ENCODE measurements at regions not wholly inside any gene's neighbourhood (a gene's known extent, or its start where the extent isn't known, plus 50 kb on each side); places are given as distances from the start of the nearest gene placed in this dataset.

DNA sequence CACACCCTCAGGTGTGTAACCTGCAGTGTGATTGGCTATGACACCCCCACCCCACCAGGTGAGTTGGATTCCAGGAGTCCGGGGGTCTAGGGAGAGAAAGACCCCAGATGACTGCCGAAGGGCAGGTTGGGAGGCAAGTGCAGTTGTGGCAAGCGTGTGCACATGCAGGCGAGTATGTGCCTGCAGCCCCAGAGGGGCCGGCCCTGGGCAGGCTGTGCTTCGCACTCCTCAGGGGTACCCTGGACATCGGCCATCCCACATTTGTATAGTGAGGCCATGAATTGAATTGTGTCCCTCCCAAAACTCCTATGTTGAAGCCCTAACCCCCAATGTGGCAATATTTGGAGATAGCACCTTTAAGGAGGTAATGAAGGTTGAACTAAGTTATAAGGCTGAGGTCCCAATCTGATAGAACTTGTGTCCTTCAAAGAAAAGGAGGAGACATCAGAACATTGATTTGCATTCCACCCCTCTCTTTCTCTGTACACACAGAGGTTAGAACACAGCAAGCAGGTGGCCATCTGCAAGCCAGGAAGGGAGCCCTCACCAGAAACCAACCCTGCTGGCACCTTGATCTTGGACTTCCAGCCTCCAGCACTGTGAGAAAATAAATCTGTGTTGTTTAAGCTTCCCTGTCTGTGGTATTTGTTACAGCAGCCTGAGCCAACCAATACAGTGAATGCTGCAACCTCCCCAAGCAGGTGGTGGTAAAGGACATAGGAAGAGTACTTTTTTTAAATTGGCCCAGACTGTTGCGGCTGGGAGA lies 241.8 kb downstream of the TFCP2L1 start:
- H3K27ac ChIP-seq = no peak overlapping the region
- H3K4me3 ChIP-seq = no peak overlapping the region

DNA sequence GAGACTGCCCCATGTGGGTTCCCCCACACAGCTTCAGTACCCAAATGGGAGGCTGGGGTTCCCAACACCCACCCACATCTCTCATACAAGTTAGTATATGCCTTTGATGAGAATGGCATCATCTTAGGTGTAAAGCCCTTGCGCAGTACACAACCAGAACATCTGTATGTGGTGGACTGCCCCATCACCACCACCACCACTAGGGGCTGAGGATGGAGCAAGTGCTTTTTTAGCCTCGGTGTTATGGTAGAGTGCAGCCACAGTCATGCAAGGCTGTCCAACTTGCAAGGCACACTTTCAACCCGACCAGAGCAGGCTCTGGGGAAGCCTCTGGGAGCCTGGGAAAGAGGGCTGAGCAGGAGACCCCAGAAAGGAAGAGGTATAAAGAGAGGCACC lies 241.2 kb downstream of the TFCP2L1 start:
- Histone ChIP-seq H3K4me3 (no peak overlapping the region), H3K27ac (no peak overlapping the region)

DNA sequence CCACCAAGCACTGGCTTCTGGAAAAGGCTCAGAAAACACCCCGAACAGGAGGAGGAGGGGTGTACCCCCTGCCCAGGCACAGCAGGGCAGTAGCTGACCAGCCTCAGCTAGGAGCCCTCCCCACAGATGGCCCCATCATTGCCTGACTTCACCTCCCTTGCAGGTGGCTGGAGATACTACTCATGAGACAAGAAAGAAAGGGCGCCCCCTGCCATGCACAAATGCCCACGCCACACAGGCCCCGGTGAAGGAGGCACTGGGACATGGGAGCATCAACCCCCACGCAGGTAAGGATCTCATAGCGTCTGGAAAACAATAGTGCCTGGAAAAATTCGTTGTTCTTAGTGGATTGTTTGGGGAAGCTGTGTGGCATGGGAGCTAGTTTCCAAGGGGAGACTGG lies 240.6 kb downstream of the TFCP2L1 start:
- Histone ChIP-seq H3K4me3 (no peak overlapping the region), H3K27ac (no peak overlapping the region)

DNA sequence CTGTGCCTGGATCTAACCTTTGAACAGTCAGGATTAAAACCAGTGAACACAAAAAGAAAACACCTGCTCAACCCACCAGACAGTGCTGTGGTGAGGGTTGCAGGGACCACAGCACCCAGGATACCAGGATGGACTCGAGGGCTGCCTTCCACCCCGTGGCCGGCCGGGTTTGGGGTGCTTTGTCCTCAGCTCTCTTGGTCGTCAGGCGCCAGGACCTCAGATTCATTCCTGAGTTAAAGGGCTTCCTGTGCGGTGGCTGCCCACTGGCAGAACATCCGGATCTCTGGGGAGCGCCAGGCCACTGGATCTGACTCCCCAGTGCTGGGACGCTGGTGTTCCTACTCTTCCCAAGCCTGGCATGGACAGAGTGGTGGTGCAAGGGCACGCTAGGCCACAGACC lies 239.8 kb downstream of the TFCP2L1 start:
- no peak overlapping the region for H3K4me3 ChIP-seq
- no peak overlapping the region for H3K27ac ChIP-seq

DNA sequence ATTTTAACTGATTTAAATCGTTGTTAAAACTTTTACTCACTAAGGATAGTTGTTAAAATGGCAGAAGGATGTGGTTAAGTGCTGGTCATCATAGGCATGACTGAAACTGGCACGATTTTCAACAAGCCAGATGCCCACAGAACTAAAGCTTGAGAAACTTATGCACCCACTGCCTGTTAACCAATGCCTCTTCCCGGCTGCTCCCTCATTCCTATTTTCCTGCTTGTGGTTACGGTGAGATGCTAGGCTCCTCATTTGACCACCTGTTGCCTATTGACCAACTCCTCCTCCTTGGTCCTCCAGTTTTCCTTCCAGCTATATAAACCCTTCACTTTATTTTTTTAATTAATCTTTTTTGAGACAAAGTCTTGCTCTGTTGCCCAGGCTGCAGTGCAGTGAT lies 238.7 kb downstream of the TFCP2L1 start:
- H3K27ac ChIP-seq = no peak overlapping the region
- H3K4me3 ChIP-seq = no peak overlapping the region

DNA sequence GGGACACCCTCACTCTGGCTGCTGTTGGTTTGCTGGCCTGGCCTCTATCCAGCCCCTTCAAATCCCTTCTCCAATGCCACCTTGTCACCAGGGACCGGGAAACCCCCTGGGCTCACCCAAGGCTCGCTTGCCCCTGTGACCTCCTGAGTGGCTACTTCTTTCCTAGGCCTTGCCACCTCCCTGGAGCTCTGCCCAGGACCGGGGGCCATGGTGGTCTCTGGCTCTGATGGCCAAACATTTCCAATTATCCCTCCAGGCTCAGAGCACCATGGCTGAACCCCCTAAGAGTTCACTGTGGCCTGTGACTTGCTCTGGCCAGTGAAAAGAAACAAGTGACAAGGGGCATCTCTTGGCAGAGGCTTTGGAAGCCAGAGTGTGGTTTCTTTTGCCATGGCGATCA lies 237.6 kb downstream of the TFCP2L1 start:
- no peak overlapping the region for H3K4me3 ChIP-seq

DNA sequence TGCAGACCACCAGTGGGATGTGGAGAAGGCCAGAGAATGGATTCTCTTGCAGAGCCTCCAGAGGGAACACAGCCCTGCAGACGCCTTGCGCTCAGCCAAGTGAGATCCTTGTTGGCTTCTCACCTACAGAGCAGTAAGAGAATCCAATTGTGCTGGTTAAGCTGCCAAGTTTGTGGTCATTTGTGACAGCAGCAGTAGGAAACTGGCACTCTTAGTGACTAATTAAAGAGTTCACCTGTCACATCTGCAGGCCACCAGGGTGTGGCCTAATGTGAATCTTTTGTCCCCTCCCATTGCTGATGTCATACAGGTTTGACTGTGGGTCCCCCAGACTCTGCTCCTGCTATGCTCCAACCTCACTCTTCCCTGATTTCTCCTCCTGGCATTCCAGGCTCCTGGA lies 235.9 kb downstream of the TFCP2L1 start:
- no peak overlapping the region for H3K27ac ChIP-seq
- no peak overlapping the region for H3K4me3 ChIP-seq

More for the DNA sequence above, 237.6 kb downstream of the TFCP2L1 start:
- no peak overlapping the region for H3K27ac ChIP-seq

DNA sequence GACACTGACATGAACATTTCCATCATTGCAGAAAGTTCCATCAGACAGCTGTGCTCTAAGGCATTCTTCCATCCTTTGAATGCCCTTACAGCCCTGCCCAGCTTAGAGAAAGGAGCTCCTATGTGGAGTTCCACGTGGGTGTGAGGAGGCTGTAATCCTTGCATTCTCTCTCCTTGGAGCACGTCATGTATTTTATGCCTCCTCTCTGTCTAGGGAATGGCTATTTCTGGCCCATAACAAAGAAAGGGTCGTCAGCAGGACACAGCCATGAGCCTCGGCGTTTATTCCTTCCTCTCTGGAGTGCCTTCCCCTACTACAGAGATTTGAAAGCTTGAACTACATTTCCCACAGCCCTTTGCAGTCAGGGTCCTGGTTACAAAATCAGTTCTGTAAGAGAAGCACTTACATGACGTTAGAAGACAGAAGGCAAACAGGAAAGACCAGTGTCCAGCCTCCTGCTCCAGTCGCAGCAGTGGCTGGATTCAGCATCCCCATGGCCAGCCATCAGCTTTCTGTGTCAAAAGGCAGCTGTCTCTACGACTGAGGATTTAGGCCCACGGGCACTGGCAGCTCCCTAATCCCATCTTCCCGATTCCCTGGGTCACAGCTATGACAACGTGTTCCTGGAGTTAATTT lies 234.9 kb downstream of the TFCP2L1 start:
- Histone ChIP-seq H3K27ac (no peak overlapping the region), H3K4me3 (no peak overlapping the region)

DNA sequence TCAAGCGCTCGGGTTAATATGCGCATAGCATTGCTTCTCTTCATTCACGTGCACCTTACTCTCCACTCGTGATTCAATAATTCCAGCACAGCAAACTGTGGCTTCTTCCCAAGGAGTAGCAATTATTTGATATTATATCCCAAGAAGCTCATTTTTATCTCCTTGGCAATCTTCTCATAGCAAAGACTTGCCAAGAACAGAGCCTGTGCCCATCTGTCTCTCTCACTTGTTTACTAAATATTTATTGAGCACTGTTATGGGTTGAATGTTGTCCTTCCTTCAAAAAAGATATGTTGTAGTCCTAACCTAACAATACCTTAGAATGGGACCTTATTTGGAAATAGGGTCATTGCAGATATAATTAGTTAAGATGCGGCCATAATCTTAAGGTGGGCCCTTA lies 233.7 kb downstream of the TFCP2L1 start:
- Histone ChIP-seq H3K4me3 (no peak overlapping the region), H3K27ac (no peak overlapping the region)

DNA sequence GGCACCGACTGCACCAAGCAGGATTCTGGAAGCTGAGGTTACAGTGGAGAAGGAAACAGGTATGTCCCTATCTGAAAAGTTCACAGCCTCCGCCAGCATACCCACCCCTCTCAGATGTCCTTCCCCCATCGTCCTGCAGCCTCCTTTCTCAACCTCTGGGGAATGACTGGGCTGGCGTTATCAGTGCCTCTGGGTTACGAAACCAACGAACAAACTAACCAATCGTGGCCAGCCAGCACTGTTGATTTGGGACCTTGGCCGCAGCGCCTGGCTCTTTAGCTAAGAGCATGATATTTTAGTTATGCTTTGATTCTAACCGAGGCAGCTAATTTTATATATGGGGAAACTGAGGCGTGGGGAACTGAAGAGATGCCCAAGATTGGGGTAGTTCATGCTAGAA lies 233.0 kb downstream of the TFCP2L1 start:
- no peak overlapping the region for H3K27ac ChIP-seq
- no peak overlapping the region for H3K4me3 ChIP-seq

DNA sequence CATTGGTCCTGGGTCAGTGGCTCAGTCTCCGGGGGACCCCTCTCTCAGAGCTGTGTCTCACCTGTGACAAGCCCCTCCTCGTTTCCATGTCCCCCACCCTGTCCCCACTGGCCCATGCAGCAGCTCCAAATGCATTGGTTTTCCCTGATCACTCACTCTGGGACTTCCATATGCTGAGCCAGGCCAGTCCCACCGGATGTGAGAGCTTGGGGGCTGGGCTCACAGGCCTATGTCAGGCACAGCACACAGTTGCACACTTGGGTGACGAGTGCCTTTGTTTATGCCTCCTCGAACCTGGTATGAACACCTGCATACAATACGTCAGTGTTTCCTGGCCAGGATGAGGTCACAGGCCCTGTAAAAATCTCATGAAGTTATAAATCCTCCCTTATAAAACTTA lies 232.5 kb downstream of the TFCP2L1 start:
- Histone ChIP-seq H3K27ac (no peak overlapping the region), H3K4me3 (no peak overlapping the region)

DNA sequence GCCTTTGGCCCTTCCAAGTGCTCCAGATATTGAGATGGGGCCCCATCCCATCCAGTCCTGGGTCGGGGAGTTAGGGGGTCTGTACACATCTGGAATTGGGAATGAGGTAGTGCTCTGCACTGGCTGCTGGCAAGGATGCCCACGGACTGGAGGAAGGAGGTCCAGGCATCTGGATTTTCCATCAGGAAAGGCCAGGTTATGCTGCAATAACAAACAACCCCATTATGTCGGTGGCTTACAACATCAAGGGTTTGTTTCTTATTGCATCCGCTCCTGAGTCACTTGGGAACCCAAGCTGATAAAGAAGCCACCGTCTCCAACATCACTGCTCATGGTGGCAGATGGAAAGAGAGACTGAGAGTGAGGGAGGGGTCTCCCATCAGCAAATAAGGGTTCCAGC lies 229.9 kb downstream of the TFCP2L1 start:
- no peak overlapping the region for H3K4me3 ChIP-seq
- no peak overlapping the region for H3K27ac ChIP-seq

DNA sequence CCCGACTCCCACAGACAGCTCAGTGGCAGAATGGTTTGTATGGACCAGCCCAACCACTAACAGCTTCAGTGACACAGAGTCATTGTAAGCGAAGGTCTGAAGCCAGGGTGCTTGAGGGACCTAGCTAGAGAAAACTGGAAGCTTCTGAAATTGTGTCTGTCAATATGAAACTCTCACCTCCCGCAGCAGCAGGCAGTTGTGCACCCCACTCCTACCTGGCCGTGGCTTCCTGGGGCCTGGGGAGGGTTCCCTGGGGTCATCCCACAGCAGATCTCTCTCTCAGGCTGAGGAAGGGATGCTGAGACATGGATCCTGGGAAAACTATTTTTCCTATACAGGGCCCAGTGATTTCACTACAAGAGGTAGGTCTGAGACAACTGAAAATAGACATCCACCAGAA lies 229.5 kb downstream of the TFCP2L1 start:
- no peak overlapping the region for H3K4me3 ChIP-seq
- H3K27ac ChIP-seq = no peak overlapping the region

DNA sequence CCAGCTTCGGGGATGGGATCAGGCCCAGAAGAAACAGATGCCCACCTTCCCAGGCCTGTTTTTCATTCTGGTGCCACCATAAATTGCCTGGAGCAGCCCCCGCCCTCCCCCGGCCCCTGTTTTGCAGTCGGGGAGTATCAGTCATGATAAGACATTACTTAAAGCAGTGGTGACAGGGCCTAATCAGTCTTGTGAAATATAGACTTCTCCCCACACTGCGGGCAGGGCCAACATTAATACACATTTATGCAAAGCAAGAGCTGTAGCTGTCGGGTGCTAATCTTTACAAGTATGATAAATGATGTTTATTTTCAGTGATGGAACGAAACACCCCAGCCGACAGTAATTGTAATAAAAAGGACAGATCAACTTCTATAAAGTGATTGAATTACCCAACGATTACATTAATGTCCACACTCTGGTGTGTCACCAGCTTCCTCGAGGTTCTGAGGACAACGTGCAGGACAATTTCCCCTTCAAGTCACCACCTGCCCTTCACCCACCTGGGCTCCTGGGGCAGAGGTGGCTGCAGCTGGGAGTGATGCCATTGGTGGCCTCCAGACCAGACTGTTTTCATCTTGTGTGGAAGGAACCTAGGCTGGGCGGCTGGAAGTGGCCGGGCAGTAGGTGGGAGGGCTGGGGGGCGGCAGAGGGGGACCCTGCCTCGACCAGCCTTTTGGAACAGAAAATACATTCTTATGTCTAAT lies 226.0 kb downstream of the TFCP2L1 start:
- Histone ChIP-seq H3K4me3 (no peak overlapping the region), H3K27ac (no peak overlapping the region)

DNA sequence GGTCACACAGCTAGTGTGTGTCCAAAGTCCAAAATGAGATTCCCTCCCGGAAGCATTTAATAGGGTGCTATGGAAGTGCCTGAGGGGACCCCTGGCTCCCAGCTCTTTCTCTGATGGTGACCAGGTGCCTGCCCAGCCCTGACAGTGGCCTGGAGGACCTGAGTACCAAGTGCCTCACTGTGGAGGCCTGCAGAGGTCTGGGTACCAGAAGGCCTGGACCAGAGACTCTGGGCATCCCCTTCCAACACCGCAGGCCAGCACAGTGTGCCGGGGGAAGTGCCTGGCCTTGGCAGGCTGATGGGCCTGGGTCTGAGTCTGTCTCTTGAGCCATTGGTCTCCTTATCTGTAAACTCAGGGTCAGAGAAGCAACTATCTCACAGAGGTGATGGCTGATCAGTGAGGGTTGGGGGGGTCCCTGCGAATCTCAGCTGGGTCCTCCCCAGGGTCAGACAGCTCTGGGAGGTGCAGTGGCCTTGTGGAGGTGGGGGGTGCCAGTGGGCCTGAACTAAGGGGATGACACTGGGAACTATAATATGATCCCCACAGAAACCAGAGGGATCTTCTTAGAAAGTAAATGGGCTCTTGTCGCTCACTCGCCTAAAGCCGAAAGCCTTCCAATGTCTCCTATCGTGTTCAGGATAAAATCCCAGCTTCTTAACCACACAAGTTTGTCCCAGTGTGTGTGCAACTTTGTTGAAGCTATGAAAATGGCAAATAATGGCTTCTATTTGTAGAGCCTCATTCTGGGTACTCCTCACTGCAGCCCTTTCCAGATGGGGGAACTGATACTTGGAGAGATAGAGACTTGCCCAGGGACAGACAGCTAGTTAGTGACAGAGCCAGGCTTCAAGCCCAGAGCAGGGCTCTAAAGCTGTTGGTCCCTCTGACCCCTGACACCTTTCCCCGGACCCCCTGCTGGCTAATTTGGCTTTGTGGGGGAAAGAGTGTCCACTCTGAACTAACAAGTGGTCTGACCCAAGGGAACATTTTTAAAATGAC lies 225.1 kb downstream of the TFCP2L1 start:
- no peak overlapping the region for H3K4me3 ChIP-seq
- H3K27ac ChIP-seq = no peak overlapping the region

DNA sequence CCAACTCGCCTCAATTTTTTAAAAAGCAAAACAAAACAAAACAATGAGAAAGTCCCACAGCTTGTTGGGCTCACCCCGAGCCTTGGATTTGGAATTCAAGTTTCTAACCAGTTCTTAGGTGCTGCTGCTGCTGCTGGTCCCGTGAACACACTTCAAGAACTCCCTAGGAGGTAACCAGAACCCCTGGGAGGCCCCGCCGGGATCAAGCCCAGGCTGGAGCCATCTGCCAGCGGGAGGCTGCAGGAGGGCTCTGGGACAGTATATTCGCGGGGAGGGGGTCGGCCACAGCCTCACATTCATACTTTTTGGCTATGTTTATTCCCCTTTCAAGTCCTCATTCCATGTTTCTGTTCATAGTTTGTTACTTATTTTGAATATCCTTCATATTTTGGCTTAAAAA lies 223.4 kb downstream of the TFCP2L1 start:
- no peak overlapping the region for H3K4me3 ChIP-seq
- no peak overlapping the region for H3K27ac ChIP-seq

DNA sequence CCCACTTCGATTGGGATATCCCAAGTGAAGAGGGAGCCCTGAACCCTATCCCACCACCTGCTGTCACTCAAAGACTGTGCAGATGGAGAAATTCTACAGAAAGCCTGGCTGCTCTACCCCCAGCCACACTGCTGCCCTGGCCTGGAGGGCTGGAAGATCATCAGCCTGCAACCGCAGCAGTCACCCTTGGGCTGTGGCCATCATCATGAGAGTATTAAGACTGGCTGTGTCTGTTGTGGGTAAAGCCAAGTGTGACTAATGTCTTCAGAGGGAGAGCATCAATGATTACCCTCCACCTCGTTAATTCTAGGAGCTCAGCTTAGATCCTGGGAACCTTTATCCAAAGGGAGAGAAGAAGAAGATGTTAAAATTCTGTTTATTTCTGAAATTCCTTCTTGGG lies 221.5 kb downstream of the TFCP2L1 start:
- Histone ChIP-seq H3K27ac (no peak overlapping the region), H3K4me3 (no peak overlapping the region)

DNA sequence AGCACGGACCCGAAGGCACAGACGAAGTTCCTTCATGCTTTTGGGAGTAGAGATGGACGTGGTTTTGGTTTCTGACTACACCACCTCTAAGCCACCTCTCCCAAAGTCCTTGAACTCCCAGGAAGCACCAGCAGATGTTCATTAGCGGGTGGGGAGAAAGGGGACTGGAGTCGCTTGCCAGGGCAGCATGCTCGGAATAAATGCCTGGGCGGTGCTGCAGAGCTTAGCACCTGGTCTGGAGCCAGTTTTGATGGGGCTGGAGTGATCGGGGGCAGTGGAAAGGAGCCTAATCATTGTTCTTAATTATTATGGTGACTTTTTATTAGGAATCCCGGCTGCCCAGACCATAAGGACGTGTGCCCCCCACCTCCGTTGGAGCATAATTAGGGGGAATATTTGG lies 220.8 kb downstream of the TFCP2L1 start:
- H3K27ac ChIP-seq = no peak overlapping the region
- no peak overlapping the region for H3K4me3 ChIP-seq

DNA sequence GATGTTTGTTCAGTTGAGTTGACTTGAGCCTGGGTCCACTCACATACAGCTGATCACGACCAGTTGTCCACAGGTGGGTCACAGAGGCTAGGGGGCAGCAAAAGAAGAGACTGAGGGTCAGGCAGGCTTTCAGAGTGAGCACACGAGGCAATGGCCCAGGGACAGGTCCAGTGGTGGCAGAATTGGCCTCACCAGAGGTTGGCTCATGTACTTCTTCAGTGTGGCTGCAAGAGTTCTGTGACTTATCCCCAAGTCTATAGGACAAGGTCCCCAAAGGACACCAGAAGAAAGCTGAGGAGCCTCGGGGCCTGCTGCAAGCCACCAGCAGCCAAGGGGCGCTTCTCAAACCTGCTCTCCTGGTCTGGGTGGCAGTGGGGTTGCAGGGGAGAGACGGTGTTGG lies 219.8 kb downstream of the TFCP2L1 start:
- Histone ChIP-seq H3K27ac (no peak overlapping the region), H3K4me3 (no peak overlapping the region)

DNA sequence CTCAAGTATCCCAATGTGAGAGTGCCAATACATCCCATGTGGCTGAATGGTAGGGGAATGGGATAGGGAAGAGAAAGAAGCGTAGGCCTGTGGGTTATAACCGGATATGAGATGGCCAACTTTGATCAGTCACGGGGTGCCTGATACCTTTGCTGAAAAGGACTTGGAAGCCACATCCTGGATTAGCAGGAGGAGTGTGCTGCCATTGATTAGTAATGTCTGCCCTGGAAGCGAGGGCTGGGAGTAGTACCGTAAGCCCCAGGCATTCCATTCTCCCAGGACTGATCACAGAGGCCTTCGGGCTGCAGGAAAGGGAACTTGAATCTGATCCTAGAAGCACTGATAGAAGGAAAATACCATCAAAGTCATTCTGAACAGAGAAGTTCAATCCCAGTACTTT lies 218.5 kb downstream of the TFCP2L1 start:
- Histone ChIP-seq H3K4me3 (no peak overlapping the region), H3K27ac (no peak overlapping the region)
